OCI-LY7 (cell line): ENCODE measurements at regions not wholly inside any gene's neighbourhood (a gene's known extent, or its start where the extent isn't known, plus 50 kb on each side); places are given as distances from the start of the nearest gene placed in this dataset.

ENCODE experiments used
- CTCF ChIP-seq: fragments of 200-600 bp; sonication (generic); conservative IDR thresholded peaks from 2 replicates; pipeline ENCODE4 v1.5.1; 2014; ENCODE audit warnings: mild to moderate bottlenecking, antibody characterized with exemption, low read length, moderate library complexity, mixed read lengths
- EZH2phosphoT487 ChIP-seq: fragments of 200-600 bp; sonication (generic); IDR thresholded peaks from 2 replicates; pipeline ENCODE4 v1.6.1; 2018; ENCODE audit warnings: low read depth, borderline replicate concordance, mild to moderate bottlenecking, mixed run types, antibody characterized with exemption, low read length, moderate library complexity, mixed read lengths

- no peak for TF ChIP-seq CTCF
- TF ChIP-seq EZH2phosphoT487: no peak
Observed at GRCh38 chr1:178628637-178629251, 96.3 kb upstream of the RALGPS2 start.
